NCI-H128 (cell line): ENCODE measurements at regions not wholly inside any gene's neighbourhood (a gene's known extent, or its start where the extent isn't known, plus 50 kb on each side); places are given as distances from the start of the nearest gene placed in this dataset.

Source experiments
- DNase-seq: peaks from one replicate; lab custom pipeline; 2025; ENCODE audit not compliant: unreplicated experiment; lab: John Stamatoyannopoulos, UW

- DNase-seq = no peak
Measured at GRCh38 chr10:78873413-78873812, 195.4 kb upstream of the ZMIZ1 start.

GRCh38 chr10:78875331-78875877, 193.4 kb upstream of the ZMIZ1 start:
- no peak for DNase-seq

GRCh38 chr10:78875932-78876331, 192.8 kb upstream of the ZMIZ1 start:
- DNase-seq = no peak

GRCh38 chr10:78876449-78876848, 192.3 kb upstream of the ZMIZ1 start:
- DNase-seq = no peak

GRCh38 chr10:78879621-78880020, 189.1 kb upstream of the ZMIZ1 start:
- no peak for DNase-seq

DNA sequence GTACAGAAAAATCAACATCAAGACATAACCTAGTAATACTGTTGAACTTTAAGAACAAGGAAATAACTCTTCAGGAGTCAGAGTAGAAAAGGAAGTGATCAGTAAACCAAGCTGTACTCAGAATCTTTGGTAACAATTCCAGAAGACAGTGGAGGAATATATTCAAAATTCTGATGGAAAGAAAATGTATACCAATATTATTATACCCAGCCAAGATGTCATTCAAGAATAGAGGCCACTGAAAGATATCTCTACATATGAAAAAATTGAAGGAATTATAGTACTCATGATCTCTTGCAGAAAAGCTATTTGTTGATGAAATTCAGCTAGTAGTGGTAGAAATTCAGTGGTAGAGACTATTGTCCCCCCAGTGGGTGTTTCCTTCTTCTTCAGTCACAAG, 182.6 kb upstream of the ZMIZ1 start:
- no peak for DNase-seq

DNA sequence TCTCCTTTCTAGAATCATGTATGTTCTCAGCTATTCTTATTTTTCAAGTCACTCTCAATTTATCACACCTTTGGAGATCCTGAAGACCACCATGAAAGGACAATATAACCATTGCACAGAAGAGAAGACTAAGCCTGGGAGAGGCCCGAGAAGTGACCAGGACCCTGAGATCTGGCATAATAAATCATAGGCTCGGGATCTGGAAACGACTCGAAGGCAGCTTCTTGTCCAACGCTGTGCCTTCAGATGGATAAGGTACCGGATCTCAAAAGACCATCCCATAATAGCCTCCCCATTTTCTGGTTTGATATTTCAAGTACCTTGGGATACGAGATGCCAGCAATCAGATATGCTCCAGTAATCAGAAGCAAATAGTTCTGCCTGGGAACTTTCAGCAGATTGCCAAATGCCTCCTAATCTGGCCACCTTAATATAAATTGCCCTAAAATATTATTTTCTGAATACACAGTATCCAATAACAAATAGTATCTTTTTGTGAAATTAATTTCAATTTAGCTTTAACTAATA, 179.2 kb upstream of the ZMIZ1 start:
- no peak for DNase-seq

DNA sequence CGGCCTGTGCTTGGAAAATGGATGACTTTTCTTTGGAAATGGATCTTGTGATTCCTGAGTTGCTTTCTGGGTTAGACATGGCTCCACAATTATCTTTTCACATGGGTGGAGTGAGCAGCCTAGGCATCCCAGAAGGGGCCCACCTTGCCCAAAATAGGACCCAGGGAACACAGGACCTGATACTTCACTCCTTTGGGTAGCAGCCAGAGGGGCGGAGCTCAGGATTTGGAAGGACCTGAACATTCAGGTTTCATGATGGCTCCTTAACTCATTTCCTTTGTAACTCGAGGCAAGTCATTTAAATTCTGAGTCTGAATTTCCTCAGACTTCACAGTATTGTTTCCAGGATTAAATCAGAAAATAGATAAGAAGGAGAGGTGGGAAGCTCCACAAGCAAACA, 178.3 kb upstream of the ZMIZ1 start:
- DNase-seq = no peak

DNA sequence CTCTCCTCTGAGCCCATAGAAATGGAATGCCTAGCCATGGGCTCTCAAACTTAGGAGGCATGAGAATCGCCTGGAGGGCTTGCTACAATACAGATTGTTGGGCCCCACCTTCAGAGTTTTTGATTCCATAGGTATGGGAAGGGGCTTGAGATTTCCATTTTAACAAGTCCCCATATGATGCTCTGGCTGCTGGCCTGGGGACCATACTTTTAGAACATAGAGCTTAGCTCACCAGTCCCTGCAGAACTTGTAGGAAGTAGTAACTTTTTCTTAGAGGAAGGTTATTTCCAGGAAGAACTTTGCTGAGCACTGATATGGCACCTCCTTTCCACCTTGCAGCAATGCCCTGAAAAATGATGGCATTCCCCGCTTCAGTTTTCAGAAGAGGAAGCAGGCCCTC, 177.0 kb upstream of the ZMIZ1 start:
- no peak for DNase-seq

DNA sequence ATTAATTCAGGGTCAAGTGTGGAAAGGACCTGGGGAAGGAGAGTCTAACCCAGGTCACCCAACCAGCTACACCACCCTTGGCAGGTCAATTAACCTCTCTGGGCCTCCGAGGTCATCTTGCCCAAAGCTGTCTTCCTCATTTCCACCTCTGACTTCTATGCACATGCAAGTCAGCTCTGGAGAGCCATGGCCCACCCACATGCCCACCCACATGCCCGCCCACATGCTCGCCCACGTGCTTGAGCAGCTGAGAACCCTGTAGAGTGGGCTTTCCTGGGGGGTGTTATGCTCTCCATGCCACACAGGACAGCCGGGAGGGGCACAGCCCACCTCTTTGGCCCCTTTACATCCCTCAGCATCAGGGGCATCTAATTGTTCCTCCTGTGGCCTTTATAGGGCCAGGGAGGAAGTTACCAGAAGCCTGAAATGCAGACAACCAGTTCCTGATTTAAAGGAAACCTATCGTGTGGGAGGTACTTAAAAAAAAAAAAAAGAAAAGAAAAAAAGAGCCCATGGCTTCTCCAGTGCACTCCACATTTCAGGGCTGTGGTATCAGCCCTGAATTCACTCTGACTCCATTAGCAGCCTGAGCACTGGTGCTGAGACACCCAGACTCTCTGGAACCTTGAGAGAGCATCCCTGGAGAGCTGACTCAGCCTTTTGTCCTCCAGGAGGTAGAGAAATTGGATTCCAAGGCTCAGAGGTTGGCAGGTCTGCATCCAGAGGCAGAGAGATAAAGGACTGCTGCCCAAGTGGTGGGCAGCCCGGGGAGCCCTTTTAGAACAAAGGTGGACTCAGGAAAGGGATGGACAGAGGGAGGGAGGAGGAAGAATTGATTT, 176.2 kb upstream of the ZMIZ1 start:
- no peak for DNase-seq

- no peak for DNase-seq
Measured at GRCh38 chr10:78893217-78893616, 175.5 kb upstream of the ZMIZ1 start.

DNA sequence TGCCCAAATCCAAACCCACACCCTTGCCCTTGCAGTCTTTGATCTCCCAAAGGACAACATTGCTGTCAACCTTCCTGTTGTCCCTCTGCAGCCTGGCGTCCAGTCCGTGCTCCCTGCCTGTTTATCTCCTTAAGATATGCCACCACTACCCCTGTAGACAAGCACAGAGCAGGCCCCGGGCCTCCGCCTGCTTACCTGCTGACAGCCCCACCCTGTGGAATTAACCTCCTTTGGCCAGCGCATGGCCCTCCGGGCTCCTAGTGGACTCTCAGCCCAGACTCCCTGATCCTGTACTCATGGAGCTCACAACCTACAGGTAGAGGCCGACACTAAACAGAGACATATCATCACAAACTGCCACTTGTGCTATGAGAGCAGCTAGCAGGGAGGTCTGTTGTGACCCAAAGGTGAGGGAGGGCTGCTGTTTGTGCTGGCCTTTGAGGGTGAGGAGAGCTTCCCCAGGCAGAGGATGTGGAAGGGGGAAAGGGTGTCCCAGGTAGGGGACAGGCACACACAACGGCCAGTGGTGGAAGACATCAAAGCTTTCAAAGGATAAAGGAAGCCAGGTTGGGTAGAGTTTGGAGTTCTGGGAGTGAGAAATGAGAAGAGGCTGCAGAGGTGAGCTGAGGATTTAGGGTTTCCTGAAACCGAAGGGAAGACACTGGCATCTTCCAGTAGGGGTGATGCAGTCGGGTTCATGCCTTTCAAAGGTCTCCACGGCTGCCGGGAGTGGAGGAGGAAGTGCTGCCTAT, 174.5 kb upstream of the ZMIZ1 start:
- DNase-seq = no peak

- DNase-seq = no peak
Measured at GRCh38 chr10:78894841-78895195, 173.9 kb upstream of the ZMIZ1 start.

DNA sequence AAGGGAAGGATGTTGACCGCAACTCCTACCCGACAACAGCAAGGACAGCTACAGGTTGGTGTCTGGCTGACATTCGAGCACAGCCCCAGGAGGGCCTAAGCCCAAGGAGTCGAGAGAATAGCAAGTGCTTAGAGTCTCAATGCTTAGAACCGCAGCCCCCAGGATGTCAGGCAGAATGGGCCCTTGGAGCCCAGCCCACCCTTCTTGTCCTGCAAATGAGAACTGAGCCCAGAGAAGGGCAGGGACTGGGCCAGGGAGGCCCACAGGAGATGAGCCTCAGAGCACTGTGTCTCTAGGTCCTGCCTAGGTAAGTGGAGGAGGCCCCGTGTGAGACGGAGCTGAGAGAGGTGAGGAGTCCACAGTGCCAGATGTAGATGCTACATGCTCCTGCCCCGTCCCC, 173.3 kb upstream of the ZMIZ1 start:
- DNase-seq = no peak

GRCh38 chr10:78896159-78896928, 172.4 kb upstream of the ZMIZ1 start:
- no peak for DNase-seq

- no peak for DNase-seq
Measured at GRCh38 chr10:78898341-78899097, 170.2 kb upstream of the ZMIZ1 start.

DNA sequence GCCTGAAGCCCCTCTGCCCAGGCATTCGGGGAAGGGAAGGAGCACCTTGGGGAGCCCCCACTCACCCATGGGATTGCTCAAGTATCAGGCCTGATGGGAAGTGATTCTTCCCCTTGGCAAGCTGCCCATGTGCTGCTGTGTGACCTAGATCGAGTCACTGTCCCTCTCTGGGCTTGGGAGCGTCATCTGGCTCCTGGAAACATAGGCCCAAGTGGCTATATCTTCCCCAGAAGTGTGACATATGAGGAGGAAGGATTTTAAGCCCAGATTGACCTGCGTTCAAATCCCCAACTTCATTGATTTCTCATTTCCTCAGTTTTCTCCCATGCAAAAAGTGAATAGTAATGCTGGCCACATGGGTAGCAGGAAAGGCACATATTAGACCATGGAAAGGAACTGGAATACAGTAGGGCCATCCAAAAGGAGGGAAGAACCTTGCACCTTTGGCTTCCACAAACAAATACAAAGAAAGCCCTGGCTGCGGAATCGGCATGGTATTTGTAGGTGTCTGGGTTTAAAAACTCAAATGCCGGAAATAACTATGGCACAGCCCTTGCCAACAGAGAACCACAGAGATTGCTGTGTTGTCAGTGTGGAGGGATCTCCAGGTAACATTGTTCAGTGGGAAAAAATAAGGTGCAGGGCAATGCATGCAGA, 169.5 kb upstream of the ZMIZ1 start:
- no peak for DNase-seq

- no peak for DNase-seq
Measured at GRCh38 chr10:78899996-78900714, 168.6 kb upstream of the ZMIZ1 start.

DNA sequence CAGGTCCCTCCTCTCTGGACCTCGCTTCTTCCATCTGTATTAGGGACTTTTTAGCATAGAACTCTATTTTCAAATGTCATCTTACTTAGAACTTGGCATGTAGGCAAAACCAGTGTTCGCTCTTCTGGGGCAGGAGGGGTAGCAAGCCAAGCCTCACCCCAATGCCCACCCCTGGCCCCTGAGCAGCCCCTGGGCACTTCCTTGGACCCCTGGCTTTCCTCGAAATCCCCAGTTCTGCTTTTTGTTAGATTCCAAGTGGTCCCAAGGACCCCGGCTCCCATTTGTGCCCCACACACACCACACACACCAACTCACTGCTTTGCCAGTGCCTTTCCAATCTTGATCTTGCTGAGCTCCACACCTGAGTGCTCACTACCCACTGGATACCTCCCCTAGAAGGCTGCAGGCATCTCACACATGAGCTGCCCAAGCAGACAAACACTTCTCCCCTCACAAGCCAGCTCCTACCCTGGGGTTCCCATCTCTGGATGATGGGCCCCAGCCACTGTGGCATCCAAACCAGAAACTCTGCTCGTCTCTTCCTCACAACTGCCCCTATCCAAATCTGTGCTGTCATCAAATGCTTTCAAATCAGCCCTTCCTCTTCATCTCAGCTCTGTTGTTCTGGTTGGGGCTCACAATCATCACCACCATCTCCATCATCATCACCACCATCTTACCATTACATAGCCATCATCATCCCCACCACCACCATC, 167.9 kb upstream of the ZMIZ1 start:
- DNase-seq = no peak
